ENCODE measurements at regions not wholly inside any gene's neighbourhood (a gene's known extent, or its start where the extent isn't known, plus 50 kb on each side); places are given as distances from the start of the nearest gene placed in this dataset.

DNA sequence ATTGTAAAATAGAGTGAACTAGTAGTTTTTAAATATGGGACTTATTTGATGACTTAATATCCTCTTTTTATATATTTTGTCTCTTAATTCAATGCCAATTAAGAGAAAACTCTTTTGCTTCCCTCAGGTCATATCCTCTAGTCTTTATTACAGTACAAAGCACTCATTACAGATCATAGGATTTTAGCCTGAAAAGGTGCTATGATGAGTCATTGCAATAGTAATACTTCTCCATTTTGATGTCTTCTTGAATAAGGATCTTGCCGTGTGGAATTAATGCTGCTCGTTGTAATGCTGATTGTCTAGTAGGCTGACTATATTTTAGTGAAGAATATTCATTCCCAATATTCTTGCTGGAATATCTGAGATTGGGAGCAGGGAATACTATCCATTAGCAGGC is 612.2 kb upstream of the GOLIM4 start:
- no peak for TF ChIP-seq TAF1 (IDR thresholded peaks at IDR 0.05; ENCODE audit: borderline replicate concordance, low read depth, low read length)
- TF ChIP-seq POLR2A (IDR thresholded peaks at IDR 0.05; ENCODE audit: low read depth, low read length) = no peak
